Muscle of arm (tissue), 1 donor: ENCODE measurements at regions not wholly inside any gene's neighbourhood (a gene's known extent, or its start where the extent isn't known, plus 50 kb on each side); places are given as distances from the start of the nearest gene placed in this dataset.
A peak's percentile ranks its signal among the peaks of the same experiment; 100 is the strongest.
"Not testable (repeated sequence)": the region's sequence is repeated elsewhere in the genome, so short reads cannot be mapped to it uniquely, and the experiment has no call there.

ENCODE experiments used
- DNase-seq: peaks from one replicate; pipeline ENCODE4 v3.0.0-alpha.2; 2013

GRCh38 chr7:119879835-119880234 is 393.1 kb upstream of the KCND2 start:
- DNase-seq, result no peak

DNA sequence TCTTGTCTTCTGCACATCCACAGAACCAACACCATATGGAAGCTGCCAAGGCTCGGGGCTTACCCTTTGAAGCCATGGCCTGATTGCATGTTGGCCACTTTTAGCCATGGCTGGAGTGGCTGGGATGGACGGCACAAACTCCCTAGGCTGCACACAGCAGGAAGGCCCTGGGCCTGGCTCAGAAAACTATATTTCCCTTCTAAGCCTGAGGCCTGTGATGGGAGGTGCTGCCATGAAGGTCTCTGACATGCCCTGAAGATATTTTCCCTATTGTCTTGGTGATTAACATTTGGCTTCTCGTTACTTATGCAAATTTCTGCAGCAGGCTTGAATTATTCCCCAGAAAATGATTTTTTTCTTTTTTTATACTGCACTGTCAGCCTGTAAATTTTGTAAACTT is 387.0 kb upstream of the KCND2 start:
- no peak for DNase-seq

GRCh38 chr7:119886525-119886924 is 386.4 kb upstream of the KCND2 start:
- not testable (repeated sequence) for DNase-seq

DNA sequence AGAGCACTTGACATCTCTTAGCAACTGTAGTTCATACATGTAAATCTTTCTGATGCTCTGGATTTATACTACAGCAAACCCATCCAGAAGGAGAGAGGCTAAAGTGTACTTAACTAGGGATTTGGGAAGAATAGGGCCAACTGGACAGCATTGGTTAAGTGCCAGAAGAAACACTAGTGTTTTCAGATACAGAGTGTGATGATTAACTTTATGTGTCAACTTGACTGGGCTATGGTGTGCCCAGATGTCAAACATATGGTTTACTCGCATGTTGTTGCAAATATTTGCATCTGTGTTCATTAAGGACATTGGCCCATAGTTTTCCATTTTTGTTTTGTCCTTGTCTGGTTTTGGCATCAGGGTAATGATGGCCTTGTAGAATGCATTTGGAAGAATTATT is 384.7 kb upstream of the KCND2 start:
- no peak for DNase-seq

DNA sequence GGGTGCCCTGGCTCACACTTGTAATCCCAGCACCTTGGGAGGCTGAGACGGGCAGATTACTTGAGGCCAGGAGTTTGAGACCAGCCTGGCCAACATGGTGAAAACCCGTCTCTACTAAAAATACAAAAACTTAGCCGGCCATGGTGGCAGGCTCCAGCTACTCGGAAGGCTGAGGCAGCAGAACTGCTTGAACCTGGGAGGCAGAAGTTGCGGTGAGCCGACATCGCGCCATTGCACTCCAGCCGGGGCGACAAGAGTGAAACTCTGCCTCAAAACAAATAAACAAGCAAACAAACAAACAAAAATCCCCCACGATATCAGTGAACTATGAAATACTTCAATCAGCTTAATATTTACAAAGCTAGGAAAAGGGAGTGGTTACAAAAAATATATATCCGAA is 382.3 kb upstream of the KCND2 start:
- DNase-seq, result no peak

- DNase-seq, result no peak
These were observed 377.7 kb upstream of the KCND2 start for GRCh38 chr7:119895320-119895719.

- no peak for DNase-seq
These were observed 376.6 kb upstream of the KCND2 start for GRCh38 chr7:119896386-119896785.

DNA sequence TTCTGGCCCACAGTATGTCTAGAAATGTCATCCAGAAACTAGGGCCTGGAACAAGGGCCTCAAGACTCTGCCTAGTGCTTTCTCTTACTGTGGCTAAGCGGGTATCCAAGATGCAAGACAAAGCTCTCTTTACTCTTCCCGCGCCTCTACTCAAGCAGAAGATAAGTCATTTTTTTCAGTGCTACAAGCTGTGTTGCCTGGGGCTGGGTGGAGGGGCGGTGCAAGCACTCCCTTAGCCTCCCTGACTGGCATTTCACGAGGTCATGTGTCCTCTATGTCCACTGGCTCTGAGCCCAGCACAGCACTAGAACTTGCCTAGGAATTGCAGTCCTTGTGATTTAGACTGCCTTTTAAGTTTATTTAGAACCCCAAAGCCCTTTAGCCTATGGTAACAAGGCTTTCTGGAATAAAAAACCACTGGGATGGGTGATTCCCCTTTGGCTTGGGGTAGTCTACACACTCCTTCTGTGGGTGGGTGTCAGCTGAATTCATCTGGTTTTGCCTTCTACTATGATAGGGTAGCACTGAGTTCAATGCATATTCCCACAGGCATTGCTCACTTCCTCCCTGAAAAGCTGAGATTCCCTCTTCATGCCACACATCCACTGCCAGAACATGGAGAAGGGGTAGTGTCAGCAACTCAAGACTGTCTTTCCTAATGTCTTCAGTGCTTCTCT is 371.8 kb upstream of the KCND2 start:
- DNase-seq, result no peak

- DNase-seq, result no peak
These were observed 369.9 kb upstream of the KCND2 start for GRCh38 chr7:119903085-119903484.

GRCh38 chr7:119905495-119905894 is 367.5 kb upstream of the KCND2 start:
- no peak for DNase-seq

GRCh38 chr7:119908948-119909347 is 364.0 kb upstream of the KCND2 start:
- no peak for DNase-seq

DNA sequence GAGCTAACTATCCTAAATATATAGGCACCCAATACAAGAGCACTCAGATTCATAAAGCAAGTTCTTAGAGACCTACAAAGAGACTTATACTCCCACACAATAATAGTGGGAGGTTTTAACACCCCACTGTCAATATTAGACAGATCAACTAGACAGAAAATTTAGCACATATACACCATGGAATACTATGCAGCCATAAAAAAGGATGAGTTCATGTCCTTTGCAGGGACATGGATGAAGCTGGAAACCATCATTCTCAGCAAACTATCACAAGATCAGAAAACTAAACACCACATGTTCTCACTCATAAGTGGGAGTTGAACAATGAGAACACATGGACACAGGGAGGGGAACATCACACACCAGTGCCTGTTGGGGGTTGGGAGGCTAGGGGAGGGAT is 358.9 kb upstream of the KCND2 start:
- DNase-seq, result not testable (repeated sequence)

GRCh38 chr7:119916501-119916900 is 356.5 kb upstream of the KCND2 start:
- DNase-seq, result no peak

GRCh38 chr7:119918185-119918584 is 354.8 kb upstream of the KCND2 start:
- DNase-seq, result no peak

GRCh38 chr7:119919986-119920385 is 353.0 kb upstream of the KCND2 start:
- no peak for DNase-seq

DNA sequence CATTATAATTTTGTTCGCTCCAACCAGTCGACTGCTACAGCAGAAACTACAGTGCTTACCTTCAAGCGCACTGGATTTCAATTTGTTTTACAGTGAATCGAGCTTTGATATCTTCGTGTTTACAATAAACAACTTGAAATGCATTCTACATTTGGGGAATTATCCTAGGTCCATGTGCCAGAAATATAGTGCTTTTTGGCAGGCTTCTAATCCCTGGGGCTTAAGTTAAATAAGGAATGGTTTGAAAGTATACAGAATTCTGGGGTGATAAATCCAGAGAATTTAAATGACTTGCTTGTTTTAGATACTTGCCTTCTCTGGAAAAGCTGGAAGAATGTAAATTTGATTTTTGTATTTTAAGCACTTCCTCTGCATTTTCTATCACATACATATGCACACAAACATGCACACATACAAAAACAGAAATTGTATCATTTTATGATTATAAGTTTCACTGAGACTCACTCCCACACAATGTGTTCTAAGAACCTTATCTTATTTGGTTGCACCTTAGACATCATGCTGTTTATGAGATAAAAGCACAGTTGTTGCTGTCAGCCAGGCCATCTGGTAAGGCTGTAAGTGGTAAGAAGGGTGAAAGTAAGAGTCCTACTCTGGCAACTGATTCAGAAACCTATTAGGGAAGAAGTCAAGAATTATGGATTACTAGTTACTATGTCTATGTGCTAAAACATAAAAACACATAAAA is 347.2 kb upstream of the KCND2 start:
- no peak for DNase-seq

DNA sequence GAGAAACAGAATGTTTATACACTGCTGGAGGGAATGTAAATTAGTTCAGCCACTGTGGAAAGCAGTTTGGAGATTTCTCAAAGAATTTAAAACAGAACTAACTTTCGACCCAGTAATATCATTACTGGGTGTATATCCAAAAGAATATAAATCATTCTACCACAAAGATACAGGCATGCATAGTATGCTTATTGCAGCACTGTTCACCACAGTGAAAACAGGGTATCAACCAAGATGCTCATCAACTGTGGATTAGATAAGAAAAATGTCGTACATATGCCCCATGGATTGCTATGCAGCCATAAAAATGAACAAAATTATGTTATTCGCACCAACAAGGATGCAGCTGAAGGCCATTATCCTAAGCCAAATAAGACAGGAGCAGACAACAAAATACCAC is 343.1 kb upstream of the KCND2 start:
- no peak for DNase-seq

DNA sequence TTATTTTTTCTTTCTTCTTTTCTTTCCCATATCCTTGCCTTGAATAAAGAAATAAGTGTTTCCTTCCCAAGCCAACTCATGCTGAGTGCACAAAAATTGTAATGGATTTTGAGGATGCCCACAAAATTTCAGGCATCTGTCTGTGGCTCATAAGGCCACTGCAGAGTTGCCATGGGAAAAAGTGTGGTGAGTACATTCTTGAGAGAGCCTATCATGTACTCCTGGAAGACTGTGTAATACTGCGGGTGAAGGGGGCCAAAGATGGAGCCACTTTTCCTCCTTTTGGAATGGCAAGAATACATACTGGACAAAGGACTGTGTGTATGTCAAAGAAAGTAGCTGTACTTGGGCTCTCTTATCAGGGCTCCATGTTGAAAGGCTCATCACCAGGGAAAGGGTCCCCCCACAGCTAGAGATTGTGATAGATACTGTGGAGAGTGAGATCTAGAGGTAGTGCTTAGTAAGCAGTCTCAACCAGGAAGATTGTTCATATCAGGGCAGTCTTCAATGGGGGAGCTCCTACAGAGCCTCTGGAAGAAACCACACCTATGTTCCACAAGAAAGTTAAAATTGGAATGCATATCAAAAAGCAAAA is 341.6 kb upstream of the KCND2 start:
- DNase-seq, result no peak

DNA sequence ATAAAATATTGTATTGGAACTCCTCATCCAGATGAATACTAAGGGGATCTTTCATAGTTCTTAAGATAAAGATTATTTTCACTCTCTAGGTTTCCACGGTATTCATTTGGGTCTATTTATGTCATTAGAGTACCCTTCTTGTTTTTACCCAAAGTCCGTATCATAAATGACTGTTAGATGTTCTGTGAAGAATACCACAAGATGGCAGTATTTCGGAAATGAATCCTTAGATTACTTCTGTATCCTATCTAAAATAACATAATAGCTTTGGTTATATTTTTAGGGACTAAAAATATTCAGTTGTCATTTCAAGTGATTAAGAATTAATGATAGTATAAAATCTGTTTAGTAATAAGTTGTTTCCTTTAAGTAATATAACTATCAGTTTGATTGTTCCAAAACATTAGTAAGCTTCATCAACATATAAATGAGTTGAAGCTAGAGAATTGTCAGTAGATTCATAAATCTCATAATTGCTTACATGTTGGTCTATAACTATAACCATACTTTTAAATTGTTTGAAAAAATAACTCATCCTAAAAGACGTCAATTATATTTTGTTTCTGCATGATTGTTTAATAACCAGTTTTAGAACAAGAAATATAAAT is 337.5 kb upstream of the KCND2 start:
- peak; percentile 43 for DNase-seq

GRCh38 chr7:119936836-119937235 is 336.1 kb upstream of the KCND2 start:
- DNase-seq, result peak; percentile 10

GRCh38 chr7:119937745-119938144 is 335.2 kb upstream of the KCND2 start:
- DNase-seq, result no peak

- DNase-seq, result no peak
These were observed 328.9 kb upstream of the KCND2 start for GRCh38 chr7:119943942-119944600.
